ENCODE measurements at regions not wholly inside any gene's neighbourhood (a gene's known extent, or its start where the extent isn't known, plus 50 kb on each side); places are given as distances from the start of the nearest gene placed in this dataset.

- H3K27ac ChIP-seq (ENCODE audit: low read depth in 1 of 2, low read length in 2 of 2): peak overlapping the region; percentile 73 to 89
- peak in 1 of 2 donors; percentile 75 for DNase-seq
- intact Hi-C loops (cut with DNase I): loop anchor here (2.0 to 10.0 kb wide), 5 partner anchors 95 to 908 kb away; partner anchors contain the start of gene EGR2 (in 1 of the 2)
- H3K27me3 ChIP-seq (ENCODE audit: control insufficient read depth in 1 of 2, insufficient read depth in 2 of 2, low read length in 1 of 2): no peaks in the 10 kb centered on the region
- no peaks in the 10 kb centered on the region for H3K36me3 ChIP-seq (ENCODE audit: control insufficient read depth in 1 of 2, insufficient read depth in 2 of 2, low read length in 1 of 2)
- H3K9me3 ChIP-seq (ENCODE audit: control insufficient read depth, low read length): no peaks in the 10 kb centered on the region
- WGBS, 2 donors: 1 to 3% methylated on average over 5 of the region's 5 CpGs
- H3K4me1 ChIP-seq (ENCODE audit: control insufficient read depth in 1 of 2, insufficient read depth in 2 of 2, low read length in 2 of 2): peaks cover 0 to 1% of the 10 kb centered on the region in 2 donors
- no peak overlapping the region for H3K4me3 ChIP-seq (ENCODE audit: low read length in 2 of 2)
- peak; percentile 79 for ATAC-seq (ENCODE audit: low FRiP score)
Observed at GRCh38 chr10:63722537-63722936, 201.3 kb downstream of the REEP3 start.

GRCh38 chr10:63723320-63723719 is 202.1 kb downstream of the REEP3 start:
- Histone ChIP-seq H3K27ac (ENCODE audit: low read depth in 1 of 2, low read length in 2 of 2) (no peak overlapping the region), H3K27me3 (ENCODE audit: control insufficient read depth in 1 of 2, insufficient read depth in 2 of 2, low read length in 1 of 2) (no peaks in the 10 kb centered on the region), H3K36me3 (ENCODE audit: control insufficient read depth in 1 of 2, insufficient read depth in 2 of 2, low read length in 1 of 2) (no peaks in the 10 kb centered on the region), H3K4me3 (ENCODE audit: low read length in 2 of 2) (no peak overlapping the region), H3K4me1 (ENCODE audit: control insufficient read depth in 1 of 2, insufficient read depth in 2 of 2, low read length in 2 of 2) (peaks cover 0 to 1% of the 10 kb centered on the region in 2 donors), H3K9me3 (ENCODE audit: control insufficient read depth, low read length) (no peaks in the 10 kb centered on the region)
- ATAC-seq (ENCODE audit: low FRiP score) (no peak), DNase-seq (no peak)
- intact Hi-C loops (cut with DNase I): loop anchor here (2.0 to 10.0 kb wide), 5 partner anchors 94 to 909 kb away; partner anchors contain the start of gene EGR2 (in 1 of the 2)
- WGBS, 2 donors: 44 to 49% methylated on average over 4 of the region's 4 CpGs

- no peaks in the 10 kb centered on the region for H3K36me3 ChIP-seq (ENCODE audit: control insufficient read depth in 1 of 2, insufficient read depth in 2 of 2, low read length in 1 of 2)
- no peak overlapping the region for H3K4me3 ChIP-seq (ENCODE audit: low read length in 2 of 2)
- intact Hi-C loops (cut with DNase I): loop anchor here (2.0 to 10.0 kb wide), 5 partner anchors 94 to 909 kb away; partner anchors contain the start of gene EGR2 (in 1 of the 2)
- no peaks in the 10 kb centered on the region for H3K9me3 ChIP-seq (ENCODE audit: control insufficient read depth, low read length)
- DNase-seq (no peak), ATAC-seq (ENCODE audit: low FRiP score) (no peak)
- no peaks in the 10 kb centered on the region for H3K27me3 ChIP-seq (ENCODE audit: control insufficient read depth in 1 of 2, insufficient read depth in 2 of 2, low read length in 1 of 2)
- H3K27ac ChIP-seq (ENCODE audit: low read depth in 1 of 2, low read length in 2 of 2): no peak overlapping the region
- H3K4me1 ChIP-seq (ENCODE audit: control insufficient read depth in 1 of 2, insufficient read depth in 2 of 2, low read length in 2 of 2): peaks cover 0 to 1% of the 10 kb centered on the region in 2 donors
- WGBS, 2 donors: 68 to 74% methylated on average over 7 of the region's 7 CpGs
Observed at GRCh38 chr10:63723741-63724140, 202.5 kb downstream of the REEP3 start.

- WGBS, 2 donors: 98% methylated on average over 2 of the region's 2 CpGs
- Histone ChIP-seq H3K4me3 (ENCODE audit: low read length in 2 of 2) (no peak overlapping the region), H3K36me3 (ENCODE audit: control insufficient read depth in 1 of 2, insufficient read depth in 2 of 2, low read length in 1 of 2) (no peaks in the 10 kb centered on the region), H3K4me1 (ENCODE audit: control insufficient read depth in 1 of 2, insufficient read depth in 2 of 2, low read length in 2 of 2) (peaks cover 0 to 1% of the 10 kb centered on the region in 2 donors), H3K27me3 (ENCODE audit: control insufficient read depth in 1 of 2, insufficient read depth in 2 of 2, low read length in 1 of 2) (no peaks in the 10 kb centered on the region), H3K27ac (ENCODE audit: low read depth in 1 of 2, low read length in 2 of 2) (no peak overlapping the region), H3K9me3 (ENCODE audit: control insufficient read depth, low read length) (no peaks in the 10 kb centered on the region)
- intact Hi-C loops (cut with DNase I): loop anchor here (5.0 to 10.0 kb wide), 4 partner anchors 92 to 910 kb away; partner anchors contain the start of gene EGR2 (in 1 of the 2)
- ATAC-seq (ENCODE audit: low FRiP score) (no peak), DNase-seq (no peak)
Observed at GRCh38 chr10:63724922-63725321, 203.7 kb downstream of the REEP3 start.

GRCh38 chr10:63726867-63727266 is 205.7 kb downstream of the REEP3 start:
- Histone ChIP-seq H3K4me3 (ENCODE audit: low read length in 2 of 2) (no peak overlapping the region), H3K36me3 (ENCODE audit: control insufficient read depth in 1 of 2, insufficient read depth in 2 of 2, low read length in 1 of 2) (no peaks in the 10 kb centered on the region), H3K27ac (ENCODE audit: low read depth in 1 of 2, low read length in 2 of 2) (no peak overlapping the region), H3K4me1 (ENCODE audit: control insufficient read depth in 1 of 2, insufficient read depth in 2 of 2, low read length in 2 of 2) (peaks cover 0 to 1% of the 10 kb centered on the region in 2 donors), H3K27me3 (ENCODE audit: control insufficient read depth in 1 of 2, insufficient read depth in 2 of 2, low read length in 1 of 2) (no peaks in the 10 kb centered on the region), H3K9me3 (ENCODE audit: control insufficient read depth, low read length) (no peaks in the 10 kb centered on the region)
- WGBS, 2 donors: 71 to 74% methylated on average over 2 of the region's 2 CpGs
- ATAC-seq (ENCODE audit: low FRiP score) (no peak), DNase-seq (no peak)
- intact Hi-C loops (cut with DNase I): loop anchor here in 1 of 2 donors (10.0 kb wide), 1 partner anchor 912 kb away; the partner anchor contains the start of gene EGR2

GRCh38 chr10:63727636-63728035 is 206.4 kb downstream of the REEP3 start:
- H3K36me3 ChIP-seq (ENCODE audit: control insufficient read depth in 1 of 2, insufficient read depth in 2 of 2, low read length in 1 of 2): no peaks in the 10 kb centered on the region
- H3K27me3 ChIP-seq (ENCODE audit: control insufficient read depth in 1 of 2, insufficient read depth in 2 of 2, low read length in 1 of 2): no peaks in the 10 kb centered on the region
- peaks cover 0 to 1% of the 10 kb centered on the region in 2 donors for H3K4me1 ChIP-seq (ENCODE audit: control insufficient read depth in 1 of 2, insufficient read depth in 2 of 2, low read length in 2 of 2)
- ATAC-seq (ENCODE audit: low FRiP score) (no peak), DNase-seq (no peak)
- no peaks in the 10 kb centered on the region for H3K9me3 ChIP-seq (ENCODE audit: control insufficient read depth, low read length)
- 75 to 81% methylated on average over 4 of the region's 4 CpGs for WGBS, 2 donors
- no peak overlapping the region for H3K27ac ChIP-seq (ENCODE audit: low read depth in 1 of 2, low read length in 2 of 2)
- intact Hi-C loops (cut with DNase I): loop anchor here in 1 of 2 donors (10.0 kb wide), 1 partner anchor 913 kb away; the partner anchor contains the start of gene EGR2
- no peak overlapping the region for H3K4me3 ChIP-seq (ENCODE audit: low read length in 2 of 2)

- H3K36me3 ChIP-seq (ENCODE audit: control insufficient read depth in 1 of 2, insufficient read depth in 2 of 2, low read length in 1 of 2): no peaks in the 10 kb centered on the region
- WGBS, 2 donors: 84 to 88% methylated on average over 3 of the region's 3 CpGs
- no peaks in the 10 kb centered on the region for H3K4me1 ChIP-seq (ENCODE audit: control insufficient read depth in 1 of 2, insufficient read depth in 2 of 2, low read length in 2 of 2)
- no peak for DNase-seq
- H3K9me3 ChIP-seq (ENCODE audit: control insufficient read depth, low read length): no peaks in the 10 kb centered on the region
- intact Hi-C loops (cut with DNase I): no loop called here
- no peak for ATAC-seq (ENCODE audit: low FRiP score)
- H3K27me3 ChIP-seq (ENCODE audit: control insufficient read depth in 1 of 2, insufficient read depth in 2 of 2, low read length in 1 of 2): no peaks in the 10 kb centered on the region
- H3K4me3 ChIP-seq (ENCODE audit: low read length in 2 of 2): no peak overlapping the region
- no peak overlapping the region for H3K27ac ChIP-seq (ENCODE audit: low read depth in 1 of 2, low read length in 2 of 2)
Observed at GRCh38 chr10:63735305-63735704, 214.1 kb downstream of the REEP3 start.

- H3K27ac ChIP-seq (ENCODE audit: low read depth in 1 of 2, low read length in 2 of 2): no peak overlapping the region
- H3K4me1 ChIP-seq (ENCODE audit: control insufficient read depth in 1 of 2, insufficient read depth in 2 of 2, low read length in 2 of 2): no peaks in the 10 kb centered on the region
- H3K4me3 ChIP-seq (ENCODE audit: low read length in 2 of 2): no peak overlapping the region
- WGBS, 2 donors: 48 to 59% methylated on average over 2 of the region's 2 CpGs
- intact Hi-C loops (cut with DNase I): no loop called here
- DNase-seq (no peak), ATAC-seq (ENCODE audit: low FRiP score) (no peak)
- no peaks in the 10 kb centered on the region for H3K9me3 ChIP-seq (ENCODE audit: control insufficient read depth, low read length)
- H3K36me3 ChIP-seq (ENCODE audit: control insufficient read depth in 1 of 2, insufficient read depth in 2 of 2, low read length in 1 of 2): no peaks in the 10 kb centered on the region
- H3K27me3 ChIP-seq (ENCODE audit: control insufficient read depth in 1 of 2, insufficient read depth in 2 of 2, low read length in 1 of 2): no peaks in the 10 kb centered on the region
Observed at GRCh38 chr10:63738410-63738809, 217.2 kb downstream of the REEP3 start.

All from aorta (tissue), 5 donors.